Mucosa of descending colon (tissue), 3 donors: ENCODE measurements at regions not wholly inside any gene's neighbourhood (a gene's known extent, or its start where the extent isn't known, plus 50 kb on each side); places are given as distances from the start of the nearest gene placed in this dataset.
"Not testable (repeated sequence)": the region's sequence is repeated elsewhere in the genome, so short reads cannot be mapped to it uniquely, and the experiment has no call there.

Source experiments
- ATAC-seq: fragments of 200-7000 bp; cut with Tn5 transposase; one replicate; pipeline ENCODE4 v1.9.1; 2020; ENCODE audit warnings: mild to moderate bottlenecking, moderate library complexity
- DNase-seq, 3 donors: peaks; one replicate each; pipeline ENCODE4 v3.0.0-alpha.2; 2020
- H3K36me3 ChIP-seq: fragments of 200-600 bp; one replicate; pipeline ENCODE4 v1.8.0; 2021; ENCODE audit warnings: low read depth, mild to moderate bottlenecking
- H3K4me1 ChIP-seq: fragments of 200-600 bp; one replicate; pipeline ENCODE4 v1.8.0; 2021; ENCODE audit warnings: low read depth, mild to moderate bottlenecking
- H3K4me3 ChIP-seq: fragments of 200-600 bp; one replicate; pipeline ENCODE4 v1.8.0; 2021; ENCODE audit warnings: mild to moderate bottlenecking
- H3K9me3 ChIP-seq: fragments of 200-600 bp; one replicate; pipeline ENCODE4 v1.8.0; 2021; ENCODE audit warnings: mild to moderate bottlenecking
- intact Hi-C, 2 donors: fragments of 100-400 bp; cut with DNase I in 1 of 2; cut with micrococcal nuclease in 1 of 2; formaldehyde crosslinking; loops; one replicate each; pipeline versions ENCODE4 v1.11.0 to v1.11.1; 2022; cut with DNase I, micrococcal nuclease
- TF ChIP-seq, protein P1 (sequence below): fragments of 200-600 bp; IDR thresholded peaks from one replicate; pipeline ENCODE4 v1.8.0; 2022; ENCODE audit warnings: antibody characterized with exemption, mild to moderate bottlenecking
- donor health status: DM: no; HTN: no; CAD: no; lungs with moderate emphysema.
- donor health status: DM: no; HTN: no; CAD: no.
- donor health status: DM: no; HTN: yes; CAD: no.

DNA sequence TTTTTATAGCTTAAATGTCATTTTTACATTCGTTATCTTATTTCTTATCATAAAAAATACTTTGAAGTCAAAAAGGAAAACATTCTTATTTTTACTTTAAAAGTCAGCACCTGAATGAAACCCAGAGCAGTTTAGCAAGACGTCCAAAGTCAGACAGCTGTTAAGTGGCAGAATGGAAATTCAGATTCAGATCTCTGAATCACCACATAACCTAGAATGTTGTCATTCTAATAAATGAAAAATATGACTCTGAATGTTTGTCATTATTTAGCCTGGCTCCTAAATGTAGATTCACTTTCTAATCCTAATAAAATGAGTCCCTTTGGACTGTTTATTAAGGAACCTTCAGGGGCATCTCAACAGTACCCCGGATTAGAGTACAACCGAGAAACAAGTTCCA, 75.2 kb upstream of the RGS7 start:
- TF ChIP-seq, protein P1, sequence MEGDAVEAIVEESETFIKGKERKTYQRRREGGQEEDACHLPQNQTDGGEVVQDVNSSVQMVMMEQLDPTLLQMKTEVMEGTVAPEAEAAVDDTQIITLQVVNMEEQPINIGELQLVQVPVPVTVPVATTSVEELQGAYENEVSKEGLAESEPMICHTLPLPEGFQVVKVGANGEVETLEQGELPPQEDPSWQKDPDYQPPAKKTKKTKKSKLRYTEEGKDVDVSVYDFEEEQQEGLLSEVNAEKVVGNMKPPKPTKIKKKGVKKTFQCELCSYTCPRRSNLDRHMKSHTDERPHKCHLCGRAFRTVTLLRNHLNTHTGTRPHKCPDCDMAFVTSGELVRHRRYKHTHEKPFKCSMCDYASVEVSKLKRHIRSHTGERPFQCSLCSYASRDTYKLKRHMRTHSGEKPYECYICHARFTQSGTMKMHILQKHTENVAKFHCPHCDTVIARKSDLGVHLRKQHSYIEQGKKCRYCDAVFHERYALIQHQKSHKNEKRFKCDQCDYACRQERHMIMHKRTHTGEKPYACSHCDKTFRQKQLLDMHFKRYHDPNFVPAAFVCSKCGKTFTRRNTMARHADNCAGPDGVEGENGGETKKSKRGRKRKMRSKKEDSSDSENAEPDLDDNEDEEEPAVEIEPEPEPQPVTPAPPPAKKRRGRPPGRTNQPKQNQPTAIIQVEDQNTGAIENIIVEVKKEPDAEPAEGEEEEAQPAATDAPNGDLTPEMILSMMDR: no peak
- Histone ChIP-seq H3K4me3 (no peak overlapping the region), H3K4me1 (no peaks in the 10 kb centered on the region), H3K9me3 (no peaks in the 10 kb centered on the region), H3K36me3 (no peaks in the 10 kb centered on the region)
- intact Hi-C loops: no loop called here
- no peak for DNase-seq
- no peak for ATAC-seq

DNA sequence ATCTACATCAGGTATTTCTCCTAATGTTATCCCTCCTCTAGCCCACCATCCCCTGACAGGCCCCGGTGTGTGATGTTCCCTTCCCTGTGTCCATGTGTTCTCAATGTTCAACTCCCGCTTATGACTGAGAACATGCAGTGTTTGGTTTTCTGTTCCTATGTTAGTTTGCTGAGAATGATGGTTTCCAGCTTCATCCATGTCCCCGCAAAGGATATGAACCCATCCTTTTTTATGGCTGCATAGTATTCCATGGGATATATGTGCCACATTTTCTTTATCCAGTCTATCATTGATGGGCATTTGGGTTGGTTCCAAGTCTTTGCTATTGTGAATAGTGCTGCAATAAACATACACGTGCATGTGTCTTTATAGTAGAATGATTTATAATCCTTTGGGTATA, 68.1 kb upstream of the RGS7 start:
- H3K9me3 ChIP-seq, ATAC-seq, H3K4me3 ChIP-seq, intact Hi-C loops, DNase-seq, H3K36me3 ChIP-seq, H3K4me1 ChIP-seq: not testable (repeated sequence)

DNA sequence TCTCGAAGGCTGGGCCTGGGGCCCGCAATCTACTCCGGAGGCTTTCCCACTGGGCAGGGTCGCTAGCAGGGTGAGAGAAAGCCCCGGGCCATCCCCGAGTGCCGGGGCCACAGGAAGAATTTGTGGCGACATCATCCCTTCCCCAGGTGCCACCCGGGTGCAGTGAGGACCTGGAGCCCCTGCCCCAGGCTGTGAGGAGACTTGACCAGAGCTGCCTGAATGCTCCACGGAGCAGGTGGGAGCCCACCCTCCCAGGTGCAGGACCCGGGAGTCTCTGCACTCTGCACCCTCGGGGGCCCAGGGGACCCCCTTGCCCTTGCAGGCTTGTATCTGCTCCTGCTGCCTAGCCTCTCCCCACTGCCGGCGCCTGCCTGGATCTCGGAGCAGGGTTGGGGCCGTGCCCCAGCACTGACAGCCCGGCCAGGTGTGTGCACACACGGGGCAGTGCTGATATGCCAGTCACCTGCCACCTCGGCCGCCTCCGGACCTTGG, 67.5 kb upstream of the RGS7 start:
- DNase-seq (no peak), ATAC-seq (peak; percentile 17)

DNA sequence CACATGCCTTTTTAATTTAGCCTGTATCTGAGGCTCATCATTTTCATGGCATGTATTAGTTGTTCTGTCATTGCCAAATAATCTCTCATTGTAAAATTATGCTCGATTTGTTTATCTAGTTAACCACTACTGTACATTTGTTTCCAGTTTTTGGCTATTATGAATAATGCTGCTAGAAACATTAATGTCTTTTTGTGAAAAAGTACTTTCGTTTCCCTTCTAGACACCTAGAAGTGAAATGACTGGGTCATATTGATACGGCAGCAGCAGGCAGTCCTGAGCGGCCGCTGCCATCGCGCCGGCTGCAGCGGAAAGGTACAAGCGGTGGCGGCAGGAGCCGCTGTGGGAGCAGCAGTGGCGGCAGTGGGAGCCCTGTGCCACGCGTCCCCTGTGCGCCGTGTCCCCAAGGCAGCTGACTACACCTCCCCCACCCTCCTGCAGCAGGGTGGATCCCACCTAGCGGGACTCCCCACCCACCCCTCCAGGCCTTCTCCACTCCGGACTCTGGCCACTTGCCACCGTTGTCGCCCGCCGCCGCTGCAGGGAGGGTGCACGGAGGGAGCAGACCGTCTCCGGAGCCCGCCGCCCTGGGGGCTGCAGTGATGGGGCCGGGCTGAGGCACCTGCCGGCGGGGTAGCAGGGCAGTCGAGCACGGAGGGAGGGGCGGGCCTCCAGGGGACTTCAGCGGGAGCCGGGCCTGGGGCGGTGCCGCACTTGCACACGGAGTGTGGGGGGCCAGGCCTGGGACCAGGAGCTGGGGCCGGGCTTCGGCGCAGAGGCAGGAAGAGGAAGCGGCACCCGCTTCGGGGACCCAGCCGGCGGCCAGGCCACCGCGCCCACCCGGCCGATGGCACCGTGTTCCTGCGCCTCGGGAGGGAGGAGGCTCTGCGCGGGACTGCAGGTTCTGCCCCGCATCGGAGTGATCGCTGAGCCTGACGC, 66.8 kb upstream of the RGS7 start:
- no peaks in the 10 kb centered on the region for H3K36me3 ChIP-seq
- H3K4me3 ChIP-seq: no peak overlapping the region
- H3K4me1 ChIP-seq: peaks cover 7% of the 10 kb centered on the region
- peak in 2 of 3 donors; percentile 6 to 34 for DNase-seq
- TF ChIP-seq, protein P1: no peak
- ATAC-seq: peak; percentile 62
- H3K9me3 ChIP-seq: no peaks in the 10 kb centered on the region
- intact Hi-C loops: no loop called here

More for the DNA sequence above, 67.5 kb upstream of the RGS7 start:
- Histone ChIP-seq H3K4me1 (peaks cover 7% of the 10 kb centered on the region), H3K4me3 (no peak overlapping the region), H3K36me3 (no peaks in the 10 kb centered on the region), H3K9me3 (no peaks in the 10 kb centered on the region)
- TF ChIP-seq, protein P1: no peak
- intact Hi-C loops: no loop called here

DNA sequence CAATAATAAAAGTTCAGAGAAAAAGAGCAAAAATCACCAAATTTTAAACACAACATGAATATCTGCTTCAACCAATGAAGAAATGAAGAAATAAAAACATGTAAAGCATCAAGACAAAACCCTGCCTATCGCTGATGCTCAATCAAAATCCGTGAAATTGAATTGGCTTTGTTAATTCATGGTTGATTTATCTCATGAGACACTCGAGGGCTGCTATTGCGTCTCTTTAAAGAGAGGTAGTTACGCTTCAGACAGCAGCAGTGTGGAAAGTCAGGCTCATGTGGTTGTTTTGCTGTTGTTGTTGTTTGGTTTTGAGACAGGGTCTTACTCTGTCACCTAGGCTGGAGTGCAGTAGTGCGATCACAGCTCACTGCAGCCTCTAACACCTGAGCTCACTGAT, 65.5 kb upstream of the RGS7 start:
- Histone ChIP-seq H3K36me3 (no peaks in the 10 kb centered on the region), H3K4me3 (no peak overlapping the region), H3K4me1 (peaks cover 7% of the 10 kb centered on the region), H3K9me3 (no peaks in the 10 kb centered on the region)
- TF ChIP-seq, protein P1: no peak
- DNase-seq (no peak), ATAC-seq (no peak)
- intact Hi-C loops: no loop called here

DNA sequence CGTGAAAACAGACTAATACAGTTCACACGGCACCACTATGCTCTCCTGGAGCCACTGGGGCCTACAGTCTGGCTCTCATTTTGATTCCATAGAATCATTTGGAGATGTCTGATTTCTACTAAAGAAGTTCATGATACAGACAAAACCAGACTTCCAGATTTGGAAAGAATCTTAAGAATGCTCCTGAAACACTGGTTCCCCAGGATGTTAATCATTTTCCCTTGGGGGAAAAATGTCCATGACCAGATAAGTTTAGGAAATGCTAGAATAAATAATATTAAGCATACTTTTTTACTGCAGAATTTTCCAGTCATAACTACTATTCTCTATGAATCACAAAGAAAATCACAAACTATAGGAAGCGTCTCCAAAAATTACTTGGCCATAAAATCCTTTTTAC, 63.0 kb upstream of the RGS7 start:
- ATAC-seq: no peak
- TF ChIP-seq, protein P1: no peak
- no peaks in the 10 kb centered on the region for H3K9me3 ChIP-seq
- H3K4me1 ChIP-seq: peaks cover 7% of the 10 kb centered on the region
- intact Hi-C loops: no loop called here
- H3K4me3 ChIP-seq: no peak overlapping the region
- DNase-seq: no peak
- H3K36me3 ChIP-seq: no peaks in the 10 kb centered on the region
